ENCODE measurements at regions not wholly inside any gene's neighbourhood (a gene's known extent, or its start where the extent isn't known, plus 50 kb on each side); places are given as distances from the start of the nearest gene placed in this dataset.
"Not testable (repeated sequence)": the region's sequence is repeated elsewhere in the genome, so short reads cannot be mapped to it uniquely, and the experiment has no call there.

DNA sequence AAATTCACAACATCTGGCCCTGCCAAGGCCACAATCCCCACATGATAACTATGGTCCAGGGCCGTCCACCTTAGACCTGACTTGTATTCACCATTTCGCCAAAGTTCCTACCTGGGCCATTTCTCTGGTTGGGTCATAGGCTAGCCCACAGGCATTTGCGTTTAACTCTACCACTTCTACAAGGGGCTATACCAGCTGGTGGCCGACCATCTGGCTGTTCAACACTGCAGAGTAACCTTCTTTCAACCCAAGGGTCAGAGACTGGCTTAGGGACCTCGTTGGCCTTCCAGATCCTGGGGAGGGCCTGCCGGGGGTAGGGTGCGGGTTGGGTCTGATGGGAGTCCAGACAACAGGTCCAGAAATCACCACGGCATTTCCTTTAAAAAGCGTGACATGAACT lies 242.3 kb upstream of the C16orf82 start:
- no peak overlapping the region for H3K4me3 ChIP-seq (ENCODE audit: low read depth, low read length)
- DNase-seq (ENCODE audit: low read depth): no peak
- H3K36me3 ChIP-seq (ENCODE audit: control insufficient read depth, insufficient read depth, low read length): no peaks in the 10 kb centered on the region
- no peaks in the 10 kb centered on the region for H3K27me3 ChIP-seq (ENCODE audit: control insufficient read depth, insufficient read depth, low read length)
- TF ChIP-seq, protein P1, sequence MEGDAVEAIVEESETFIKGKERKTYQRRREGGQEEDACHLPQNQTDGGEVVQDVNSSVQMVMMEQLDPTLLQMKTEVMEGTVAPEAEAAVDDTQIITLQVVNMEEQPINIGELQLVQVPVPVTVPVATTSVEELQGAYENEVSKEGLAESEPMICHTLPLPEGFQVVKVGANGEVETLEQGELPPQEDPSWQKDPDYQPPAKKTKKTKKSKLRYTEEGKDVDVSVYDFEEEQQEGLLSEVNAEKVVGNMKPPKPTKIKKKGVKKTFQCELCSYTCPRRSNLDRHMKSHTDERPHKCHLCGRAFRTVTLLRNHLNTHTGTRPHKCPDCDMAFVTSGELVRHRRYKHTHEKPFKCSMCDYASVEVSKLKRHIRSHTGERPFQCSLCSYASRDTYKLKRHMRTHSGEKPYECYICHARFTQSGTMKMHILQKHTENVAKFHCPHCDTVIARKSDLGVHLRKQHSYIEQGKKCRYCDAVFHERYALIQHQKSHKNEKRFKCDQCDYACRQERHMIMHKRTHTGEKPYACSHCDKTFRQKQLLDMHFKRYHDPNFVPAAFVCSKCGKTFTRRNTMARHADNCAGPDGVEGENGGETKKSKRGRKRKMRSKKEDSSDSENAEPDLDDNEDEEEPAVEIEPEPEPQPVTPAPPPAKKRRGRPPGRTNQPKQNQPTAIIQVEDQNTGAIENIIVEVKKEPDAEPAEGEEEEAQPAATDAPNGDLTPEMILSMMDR (IDR thresholded peaks at IDR 0.05; ENCODE audit: insufficient read depth, low read length, poor library complexity, severe bottlenecking): no peak

DNA sequence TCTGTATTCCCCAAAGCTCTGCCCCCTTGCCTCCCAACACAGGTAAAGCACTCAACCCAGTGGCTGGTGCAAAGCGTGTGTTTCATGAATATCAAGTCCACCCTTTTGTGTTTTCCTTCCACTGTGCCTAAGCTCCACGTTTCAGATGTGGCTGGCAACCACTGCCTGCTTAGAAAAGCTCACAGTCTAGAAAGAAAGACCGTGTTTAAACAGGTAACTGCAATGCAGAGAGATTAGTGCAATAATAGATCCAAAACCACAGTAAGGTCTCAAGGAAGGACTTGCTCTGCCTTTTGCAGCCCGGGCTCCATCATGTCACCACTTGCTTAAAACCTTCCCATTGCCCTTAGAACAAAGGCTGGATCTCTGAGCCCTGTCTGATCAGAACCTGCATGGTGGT lies 240.2 kb upstream of the C16orf82 start:
- no peak overlapping the region for H3K4me3 ChIP-seq (ENCODE audit: low read depth, low read length)
- no peak for DNase-seq (ENCODE audit: low read depth)
- TF ChIP-seq, protein P1 (IDR thresholded peaks at IDR 0.05; ENCODE audit: insufficient read depth, low read length, poor library complexity, severe bottlenecking): no peak
- H3K36me3 ChIP-seq (ENCODE audit: control insufficient read depth, insufficient read depth, low read length): no peaks in the 10 kb centered on the region
- no peaks in the 10 kb centered on the region for H3K27me3 ChIP-seq (ENCODE audit: control insufficient read depth, insufficient read depth, low read length)

DNA sequence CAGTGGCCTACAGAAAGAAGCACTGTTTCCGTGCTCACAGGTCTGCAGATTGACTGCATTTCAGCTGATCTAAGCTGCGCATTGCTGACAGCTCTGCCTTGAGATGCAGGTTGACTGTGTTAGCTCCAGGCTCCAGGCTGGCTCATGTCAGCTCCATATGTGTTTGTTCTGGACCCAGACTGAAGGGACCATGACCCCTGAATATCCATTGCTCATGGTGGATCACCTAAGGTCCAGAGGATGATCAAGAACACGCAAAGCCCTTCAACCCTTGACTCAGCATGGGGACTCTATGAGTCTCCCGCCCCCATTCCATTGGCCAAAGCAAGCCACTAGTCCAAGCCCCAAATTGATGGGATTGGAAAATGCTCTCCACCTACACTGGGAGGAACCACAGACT lies 239.3 kb upstream of the C16orf82 start:
- TF ChIP-seq, protein P1 (IDR thresholded peaks at IDR 0.05; ENCODE audit: insufficient read depth, low read length, poor library complexity, severe bottlenecking): no peak
- no peaks in the 10 kb centered on the region for H3K27me3 ChIP-seq (ENCODE audit: control insufficient read depth, insufficient read depth, low read length)
- H3K36me3 ChIP-seq (ENCODE audit: control insufficient read depth, insufficient read depth, low read length): no peaks in the 10 kb centered on the region
- DNase-seq (ENCODE audit: low read depth): no peak
- no peak overlapping the region for H3K4me3 ChIP-seq (ENCODE audit: low read depth, low read length)

DNA sequence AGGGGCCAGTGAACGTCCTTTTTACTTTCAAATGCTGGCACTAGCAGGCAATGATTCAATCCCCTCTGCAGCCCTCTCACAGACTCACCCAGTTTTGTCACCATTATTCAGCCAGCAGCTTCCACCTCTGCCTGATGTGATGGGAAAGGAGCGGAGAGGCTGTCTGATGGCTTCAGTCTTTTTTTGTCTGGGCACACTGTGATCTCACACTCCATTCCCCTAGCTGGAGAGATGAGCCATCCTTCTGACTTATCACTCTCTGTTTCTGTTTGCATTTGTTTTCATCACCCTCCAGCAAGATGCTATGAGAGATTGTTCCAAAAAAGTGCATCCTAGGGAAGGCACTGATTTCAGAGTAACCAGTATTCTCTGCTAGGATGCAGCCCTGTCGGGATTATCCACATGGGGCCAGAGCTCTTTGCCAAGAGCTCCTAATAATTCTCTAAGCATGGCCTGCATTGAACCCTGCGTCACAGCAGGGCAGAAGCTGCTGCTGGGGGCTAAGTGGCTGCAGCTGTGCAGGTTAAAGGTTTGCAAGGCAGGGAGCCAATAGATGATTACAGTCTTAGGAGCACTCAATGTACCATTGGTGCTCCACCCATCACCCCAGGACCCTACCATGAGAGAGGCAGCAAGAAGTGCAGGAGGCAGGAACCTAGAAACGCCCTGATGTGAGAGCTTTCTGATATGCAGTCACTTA lies 236.1 kb upstream of the C16orf82 start:
- DNase-seq (ENCODE audit: low read depth): no peak
- Histone ChIP-seq H3K36me3 (ENCODE audit: control insufficient read depth, insufficient read depth, low read length) (no peaks in the 10 kb centered on the region), H3K4me3 (ENCODE audit: low read depth, low read length) (no peak overlapping the region), H3K27me3 (ENCODE audit: control insufficient read depth, insufficient read depth, low read length) (no peaks in the 10 kb centered on the region)
- TF ChIP-seq, protein P1 (IDR thresholded peaks at IDR 0.05; ENCODE audit: insufficient read depth, low read length, poor library complexity, severe bottlenecking): no peak

DNA sequence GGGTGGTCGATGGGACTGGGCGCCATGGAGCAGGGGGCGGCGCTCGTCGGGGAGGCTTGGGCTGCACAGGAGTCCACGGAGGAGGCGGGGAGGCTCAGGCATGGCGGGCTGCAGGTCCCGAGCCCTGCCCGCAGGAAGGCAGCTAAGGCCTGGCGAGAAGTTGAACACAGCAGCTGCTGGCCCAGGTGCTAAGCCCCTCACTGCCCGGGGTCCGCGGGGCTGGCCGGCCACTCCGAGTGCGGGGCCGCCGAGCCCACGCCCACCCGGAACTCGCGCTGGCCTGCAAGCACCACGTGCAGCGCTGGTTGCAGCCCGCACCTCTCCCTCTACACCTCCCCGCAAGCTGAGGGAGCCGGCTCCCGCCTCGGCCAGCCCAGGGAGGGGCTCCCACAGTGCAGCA lies 230.6 kb upstream of the C16orf82 start:
- not testable (repeated sequence) for DNase-seq (ENCODE audit: low read depth); H3K36me3 ChIP-seq (ENCODE audit: control insufficient read depth, insufficient read depth, low read length); H3K4me3 ChIP-seq (ENCODE audit: low read depth, low read length); H3K27me3 ChIP-seq (ENCODE audit: control insufficient read depth, insufficient read depth, low read length)

DNA sequence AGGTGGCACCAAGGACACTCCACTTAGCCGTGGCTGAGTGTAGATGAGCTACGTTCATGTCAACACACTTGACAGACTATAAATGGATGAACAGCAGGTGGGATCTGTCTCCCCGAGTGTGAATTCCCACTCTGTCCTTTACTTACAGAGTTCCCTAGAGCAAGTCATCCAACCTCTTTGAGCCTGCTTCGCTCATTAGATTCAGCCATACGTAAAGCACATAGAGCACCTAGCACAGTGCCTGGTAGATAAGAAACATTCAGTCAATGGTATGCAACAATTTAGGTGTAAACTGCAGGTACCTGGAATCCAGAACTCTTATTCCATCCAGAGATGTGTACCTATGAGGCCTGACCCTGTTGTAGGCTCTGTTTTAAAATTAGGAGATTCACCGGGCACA lies 227.8 kb upstream of the C16orf82 start:
- DNase-seq (ENCODE audit: low read depth): no peak
- TF ChIP-seq, protein P1 (IDR thresholded peaks at IDR 0.05; ENCODE audit: insufficient read depth, low read length, poor library complexity, severe bottlenecking): no peak
- no peaks in the 10 kb centered on the region for H3K36me3 ChIP-seq (ENCODE audit: control insufficient read depth, insufficient read depth, low read length)
- H3K27me3 ChIP-seq (ENCODE audit: control insufficient read depth, insufficient read depth, low read length): no peaks in the 10 kb centered on the region
- no peak overlapping the region for H3K4me3 ChIP-seq (ENCODE audit: low read depth, low read length)
